ENCODE measurements at regions not wholly inside any gene's neighbourhood (a gene's known extent, or its start where the extent isn't known, plus 50 kb on each side); places are given as distances from the start of the nearest gene placed in this dataset.

- no peak overlapping the region for H3K27ac ChIP-seq (ENCODE audit: low read depth in 1 of 2, low read length in 2 of 2)
- no peak overlapping the region for H3K9ac ChIP-seq (ENCODE audit: low read depth in 1 of 2, low read length in 2 of 2)
- whole genome bisulfite sequencing, result 70% methylated on average over 3 of the region's 3 CpGs
- peaks cover 0 to 3% (median 0%) of the 10 kb centered on the region in 4 donors for H3K4me1 ChIP-seq (ENCODE audit: control insufficient read depth in 4 of 4, insufficient read depth in 4 of 4, low read length in 3 of 4)
- H3K4me3 ChIP-seq (ENCODE audit: low read depth in 1 of 3, low read length in 3 of 3), result no peak overlapping the region
- no peaks in the 10 kb centered on the region for H3K9me3 ChIP-seq (ENCODE audit: control insufficient read depth in 4 of 4, low read length in 3 of 4)
- no peak for DNase-seq (ENCODE audit: low spot score)
- H3K27me3 ChIP-seq (ENCODE audit: control insufficient read depth in 4 of 4, insufficient read depth in 4 of 4, low read length in 3 of 4), result peaks cover 0 to 5% (median 0%) of the 10 kb centered on the region in 4 donors
- TF ChIP-seq FOXA1 (IDR thresholded peaks at IDR 0.05), result no peak
- no peak for TF ChIP-seq EGR1 (IDR thresholded peaks at IDR 0.05; ENCODE audit: low read depth in 2 of 2)
- no peak for TF ChIP-seq MAX (IDR thresholded peaks at IDR 0.05)
- TF ChIP-seq CTCF (IDR thresholded peaks at IDR 0.05; ENCODE audit: low read depth, low read length, missing input control), result no peak
- TF ChIP-seq YY1 (IDR thresholded peaks at IDR 0.05), result no peak
- no peak for TF ChIP-seq FOXA2 (IDR thresholded peaks at IDR 0.05)
- TF ChIP-seq HNF4G (IDR thresholded peaks at IDR 0.05), result no peak
- no peak for TF ChIP-seq ATF3 (IDR thresholded peaks at IDR 0.05)
- TF ChIP-seq NR2F2 (IDR thresholded peaks at IDR 0.05), result no peak
- no peak for TF ChIP-seq REST (IDR thresholded peaks at IDR 0.05)
- no peak for TF ChIP-seq TAF1 (conservative IDR thresholded peaks at IDR 0.05)
- no peak for TF ChIP-seq RAD21 (IDR thresholded peaks at IDR 0.05)
- no peak for TF ChIP-seq ZBTB33 (IDR thresholded peaks at IDR 0.05)
- TF ChIP-seq JUND (IDR thresholded peaks at IDR 0.05), result no peak
- TF ChIP-seq GABPA (IDR thresholded peaks at IDR 0.05 in 1 of 2, conservative IDR thresholded peaks at IDR 0.05 in 1 of 2), result no peak
- TF ChIP-seq RXRA (IDR thresholded peaks at IDR 0.05), result no peak
- TF ChIP-seq HNF4A (conservative IDR thresholded peaks at IDR 0.05), result no peak
- TF ChIP-seq SP1 (IDR thresholded peaks at IDR 0.05), result no peak
- H3K36me3 ChIP-seq (ENCODE audit: control insufficient read depth in 4 of 4, insufficient read depth in 3 of 4, low read depth in 1 of 4, low read length in 3 of 4), result no peaks in the 10 kb centered on the region
These were observed 121.7 kb upstream of the NXT1 start for GRCh38 chr20:23228912-23229311.
